IPS-11a (cell line): ENCODE measurements at regions not wholly inside any gene's neighbourhood (a gene's known extent, or its start where the extent isn't known, plus 50 kb on each side); places are given as distances from the start of the nearest gene placed in this dataset.

ENCODE experiments used
- H3K4me3 ChIP-seq: one replicate; pipeline ENCODE4 v1.5.1; 2013; ENCODE audit warnings: low read depth, low read length, control low read depth

DNA sequence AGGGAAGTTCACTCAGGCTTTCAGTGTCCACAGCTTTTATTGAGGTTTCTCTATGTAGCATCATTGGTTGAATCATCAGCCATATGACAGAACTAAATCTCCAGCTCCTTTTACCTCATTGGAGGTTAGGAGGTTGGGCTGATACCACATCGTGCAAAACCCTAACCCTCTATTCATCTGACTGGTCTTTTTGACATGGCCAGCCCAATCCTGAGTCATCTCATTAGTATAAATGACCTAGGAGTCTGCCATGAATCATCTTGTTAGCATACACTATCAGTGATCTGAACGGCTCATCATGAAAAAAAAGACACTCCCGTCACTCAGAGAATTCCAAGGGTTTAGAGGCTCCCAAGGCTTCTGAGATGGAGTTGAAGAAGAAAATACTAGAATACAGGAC lies 669.8 kb upstream of the POT1 start:
- H3K4me3 ChIP-seq, result no peak overlapping the region

DNA sequence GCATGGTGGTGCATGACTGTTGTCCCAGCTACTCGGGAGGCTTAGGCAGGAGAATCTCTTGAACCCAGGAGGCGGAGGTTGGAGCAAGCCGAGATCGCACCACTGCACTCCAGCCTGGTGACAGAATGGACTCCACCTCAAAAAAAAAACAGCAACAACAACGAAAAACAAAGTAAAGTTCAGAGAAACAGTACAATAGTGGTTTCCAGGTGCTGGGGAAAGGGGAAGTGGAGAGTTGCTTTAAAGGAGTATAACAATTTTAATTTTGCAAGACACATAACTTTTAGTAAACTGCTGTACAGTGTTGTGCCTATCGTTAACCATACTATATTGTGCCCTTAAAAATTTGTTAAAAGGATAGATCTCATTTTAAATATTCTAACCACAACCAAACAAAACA lies 662.7 kb upstream of the POT1 start:
- H3K4me3 ChIP-seq, result no peak overlapping the region

DNA sequence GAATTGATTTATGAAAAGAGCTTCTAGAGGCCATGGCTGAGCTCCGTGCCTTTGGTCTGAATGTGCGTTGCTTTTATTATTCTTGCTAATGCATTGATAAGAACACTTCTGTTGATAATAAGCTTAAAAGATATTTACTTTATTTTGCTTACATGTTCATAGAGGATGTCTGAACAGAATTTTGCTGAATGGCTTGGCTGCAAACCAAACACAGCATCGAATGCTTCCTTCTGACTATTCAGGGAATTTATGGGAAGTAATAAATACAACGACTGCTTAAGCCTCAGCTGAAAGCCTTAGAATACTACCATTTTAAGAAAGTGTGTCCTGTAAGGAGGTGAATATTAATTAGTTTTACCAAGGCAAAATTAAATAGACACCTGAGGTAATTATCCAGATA lies 643.5 kb upstream of the POT1 start:
- H3K4me3 ChIP-seq, result no peak overlapping the region

GRCh38 chr7:125572414-125572813 lies 642.8 kb upstream of the POT1 start:
- H3K4me3 ChIP-seq, result no peak overlapping the region

GRCh38 chr7:125568799-125569198 lies 639.2 kb upstream of the POT1 start:
- H3K4me3 ChIP-seq, result no peak overlapping the region

DNA sequence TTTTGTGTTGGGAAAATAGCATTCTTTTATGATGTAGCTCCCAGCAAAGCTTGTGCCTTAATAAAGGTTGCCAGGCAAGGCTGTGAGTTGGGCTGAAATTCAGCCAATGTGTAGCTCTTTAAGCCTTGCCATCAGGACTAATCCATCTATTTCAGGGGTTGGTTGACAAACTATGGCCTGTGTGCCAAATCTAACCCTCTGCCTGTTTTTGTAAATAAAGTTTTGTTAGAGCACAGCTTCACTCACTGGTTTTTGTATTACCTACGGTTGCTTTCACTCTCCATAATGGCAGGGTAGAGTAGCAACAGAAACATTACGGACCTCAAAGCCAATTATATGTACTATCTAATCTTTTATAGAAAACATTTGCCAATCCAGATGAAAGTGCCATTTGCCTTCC lies 638.1 kb upstream of the POT1 start:
- H3K4me3 ChIP-seq, result no peak overlapping the region

GRCh38 chr7:125563964-125564529 lies 634.4 kb upstream of the POT1 start:
- H3K4me3 ChIP-seq, result no peak overlapping the region

GRCh38 chr7:125563557-125563956 lies 633.9 kb upstream of the POT1 start:
- H3K4me3 ChIP-seq, result no peak overlapping the region

DNA sequence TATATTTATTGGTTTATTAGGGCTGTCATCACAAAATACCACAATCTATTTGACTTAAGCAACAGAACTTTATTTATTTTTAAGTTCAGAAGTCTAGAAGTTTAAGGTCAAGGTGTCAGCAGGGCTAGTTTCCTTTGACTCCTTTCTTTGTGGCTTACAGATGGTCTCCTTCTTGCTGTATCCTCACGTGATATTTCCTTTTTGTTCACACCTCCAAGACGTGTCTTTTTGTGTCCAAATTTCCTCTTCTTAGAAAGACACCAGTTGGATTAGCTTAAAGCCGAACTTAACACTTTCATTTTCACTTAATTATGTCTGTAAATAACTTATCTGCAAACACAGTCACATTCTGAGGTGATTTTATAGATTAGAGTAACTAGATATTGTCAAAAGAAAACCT lies 631.4 kb upstream of the POT1 start:
- no peak overlapping the region for H3K4me3 ChIP-seq

DNA sequence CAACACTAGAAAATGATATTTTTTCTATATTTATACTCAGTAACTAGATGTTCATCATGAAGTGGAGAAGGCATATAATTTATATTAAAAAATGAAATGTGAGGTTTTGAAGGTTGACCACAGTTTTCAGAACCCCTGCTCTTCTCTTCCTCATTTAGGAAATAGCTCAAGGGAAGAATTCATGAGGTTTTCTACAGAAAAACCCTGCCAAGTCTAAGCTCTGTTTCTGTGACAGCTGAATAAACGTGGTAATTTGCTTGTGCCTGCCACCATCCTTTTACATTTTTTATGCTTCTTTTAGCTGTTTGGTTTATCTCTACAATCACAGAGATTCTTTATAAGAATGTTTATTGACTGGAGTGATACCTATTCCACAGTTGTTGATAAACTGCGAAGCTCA lies 630.3 kb upstream of the POT1 start:
- no peak overlapping the region for H3K4me3 ChIP-seq

DNA sequence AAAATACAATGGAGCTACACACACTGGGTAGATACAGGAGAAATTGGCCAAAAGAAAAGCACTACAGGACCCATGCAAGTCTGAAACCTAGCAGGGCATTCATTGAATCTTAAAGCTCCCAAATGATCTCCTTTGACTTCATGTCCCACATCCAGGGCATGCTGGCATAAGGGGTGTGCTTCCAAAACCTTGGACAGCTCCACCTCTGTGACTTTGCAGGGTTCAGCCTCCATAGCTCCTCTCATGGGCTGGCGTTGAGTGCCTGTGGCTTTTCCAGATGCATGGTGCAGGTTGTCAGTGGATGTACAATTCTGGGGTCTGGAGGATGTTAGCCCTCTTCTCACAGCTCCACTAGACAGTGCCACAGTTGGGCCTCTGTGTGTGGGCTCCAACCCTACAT lies 626.3 kb upstream of the POT1 start:
- no peak overlapping the region for H3K4me3 ChIP-seq

DNA sequence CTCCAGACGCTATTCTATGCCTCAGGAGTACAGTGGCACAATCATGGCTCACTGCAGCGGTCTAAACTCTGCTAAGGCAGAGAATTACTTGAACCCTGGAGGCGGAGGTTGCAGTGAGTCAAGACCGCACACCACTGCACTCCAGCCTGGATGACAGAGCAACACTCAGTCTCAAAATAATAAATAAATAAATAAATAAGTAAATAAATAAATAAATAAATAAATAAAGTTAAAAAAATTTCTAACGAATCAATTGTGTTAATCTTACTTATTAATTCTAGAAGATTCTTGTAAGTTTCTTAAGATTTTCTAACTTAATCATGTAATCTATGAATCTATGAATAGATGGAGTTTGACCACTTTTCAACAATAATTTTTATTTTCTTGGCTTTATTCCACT lies 621.4 kb upstream of the POT1 start:
- H3K4me3 ChIP-seq, result no peak overlapping the region

DNA sequence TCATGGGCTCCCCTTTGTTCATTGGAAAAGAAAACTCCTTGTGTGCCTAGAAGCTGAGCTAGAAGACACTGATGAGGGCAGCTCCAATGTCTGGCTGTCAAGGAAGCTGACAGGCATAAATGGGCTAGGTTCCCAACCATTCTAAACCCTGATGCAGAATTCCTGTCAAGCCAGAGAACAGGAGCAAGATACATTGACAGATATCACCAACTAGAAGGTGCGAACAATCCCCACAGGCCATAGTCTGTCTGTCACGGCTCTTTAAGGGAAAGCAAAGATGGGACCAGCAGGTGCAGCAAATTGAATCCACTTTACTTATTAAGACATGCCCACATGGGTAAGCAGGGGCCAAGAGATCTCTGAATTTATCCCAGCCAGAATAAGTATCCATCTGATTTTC lies 617.9 kb upstream of the POT1 start:
- H3K4me3 ChIP-seq, result no peak overlapping the region

DNA sequence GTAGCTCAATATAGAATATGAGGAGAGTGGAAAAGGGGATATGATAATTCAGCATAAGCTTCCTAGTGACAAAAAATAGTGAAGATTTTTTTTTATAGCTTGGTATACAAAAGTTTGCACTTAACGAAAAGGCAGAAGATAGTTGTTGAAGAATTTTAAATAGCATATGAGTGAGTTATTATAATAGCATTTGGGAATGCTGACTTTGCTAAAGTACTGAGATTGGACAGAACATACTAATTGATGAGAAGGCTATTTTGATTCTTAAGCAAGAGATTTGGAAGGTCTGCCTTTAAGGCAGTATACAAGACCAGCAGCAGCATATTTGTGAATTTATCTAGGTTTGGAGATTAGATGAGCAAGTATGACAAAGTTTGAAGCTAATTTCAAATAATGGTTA lies 600.9 kb upstream of the POT1 start:
- H3K4me3 ChIP-seq, result no peak overlapping the region

DNA sequence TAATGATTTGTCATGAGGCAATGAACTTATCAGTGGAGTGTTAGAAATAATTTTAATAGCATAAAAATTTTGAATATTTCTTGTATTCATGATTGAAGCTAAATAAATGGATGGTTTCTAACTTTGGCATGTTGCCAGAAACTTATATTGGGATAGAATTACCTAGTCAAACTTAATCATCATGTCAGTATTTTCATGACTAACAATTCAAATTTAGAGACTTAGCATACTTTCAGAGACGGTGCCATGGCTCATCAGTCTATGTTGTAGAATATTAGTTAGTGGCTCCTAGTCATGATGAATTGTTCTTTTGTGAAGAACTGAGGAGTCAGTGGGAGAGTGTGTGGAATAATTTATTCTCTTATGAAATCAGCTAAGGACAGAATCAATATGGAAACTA lies 599.6 kb upstream of the POT1 start:
- no peak overlapping the region for H3K4me3 ChIP-seq

DNA sequence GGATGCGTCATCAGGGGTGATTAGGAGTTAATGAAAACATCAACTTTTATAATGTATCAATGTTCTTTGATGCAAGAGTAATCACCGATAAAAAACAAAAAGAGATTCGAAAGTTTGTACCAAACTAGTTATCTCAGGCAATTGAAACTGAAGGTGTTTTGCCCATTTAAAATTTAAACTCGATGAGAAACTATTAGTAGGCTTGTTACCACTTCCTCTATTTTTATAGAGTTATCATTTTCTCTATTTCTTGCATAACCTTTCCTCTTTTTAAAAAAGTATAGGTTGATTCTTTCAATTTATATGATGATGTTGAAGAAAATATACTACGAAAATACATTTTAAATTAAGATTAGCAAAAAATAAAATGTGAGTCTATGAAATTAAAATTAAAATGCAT lies 597.3 kb upstream of the POT1 start:
- H3K4me3 ChIP-seq, result no peak overlapping the region

DNA sequence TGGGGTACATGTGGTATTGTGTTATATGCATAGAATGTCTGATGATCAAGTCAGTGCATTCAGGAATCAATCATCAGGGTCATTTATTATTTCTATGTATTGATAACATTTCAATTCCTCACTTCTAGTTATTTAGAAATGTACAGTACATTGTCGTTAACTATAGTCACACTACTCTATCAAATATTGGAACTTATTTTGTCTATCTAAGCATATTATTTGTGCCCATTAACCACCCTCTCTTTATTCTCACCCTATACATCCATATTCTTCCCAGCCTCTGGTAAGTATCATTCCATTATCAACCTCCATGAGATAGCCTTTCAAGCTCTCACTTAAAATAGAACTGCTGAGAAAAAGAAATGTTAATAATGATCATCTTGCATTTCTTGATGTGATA lies 596.5 kb upstream of the POT1 start:
- no peak overlapping the region for H3K4me3 ChIP-seq

- no peak overlapping the region for H3K4me3 ChIP-seq
Measured at GRCh38 chr7:125516194-125516593, 586.6 kb upstream of the POT1 start.

DNA sequence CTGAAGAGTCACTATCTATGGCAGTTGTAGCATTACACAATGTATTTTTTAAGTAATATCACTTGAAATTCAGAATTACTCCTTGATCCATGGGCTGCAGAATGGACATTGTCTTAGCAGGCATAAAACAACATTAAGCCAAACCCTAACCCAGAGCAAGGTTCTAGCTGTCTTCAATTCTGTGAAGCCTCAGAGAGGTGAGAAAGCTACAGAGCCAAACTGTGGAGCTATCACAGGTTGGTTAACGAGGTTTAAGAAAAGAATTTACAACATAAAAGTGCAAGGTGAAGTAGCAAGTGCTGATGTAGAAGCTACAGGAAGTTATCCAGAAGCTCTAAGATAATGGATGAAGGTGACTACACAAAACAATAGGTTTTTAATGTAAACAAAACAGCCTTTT lies 582.7 kb upstream of the POT1 start:
- no peak overlapping the region for H3K4me3 ChIP-seq

DNA sequence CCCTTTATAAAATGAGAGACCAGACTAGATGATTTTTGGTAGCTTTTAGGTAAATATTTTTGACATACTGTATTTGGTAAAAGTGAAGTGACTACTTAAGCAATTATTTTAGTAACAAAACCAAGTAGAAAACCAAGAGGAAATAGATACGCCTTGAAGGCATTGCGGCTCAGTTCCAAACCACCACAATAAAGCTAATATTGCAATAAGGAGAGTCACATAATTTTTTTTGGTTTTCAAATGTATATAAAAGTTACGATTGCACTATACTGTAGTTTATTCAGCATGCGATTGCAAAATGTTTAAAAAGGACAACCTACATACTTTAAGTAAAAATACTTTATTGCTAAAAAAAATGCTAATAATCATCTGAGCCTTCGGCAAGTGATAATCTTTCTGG lies 581.7 kb upstream of the POT1 start:
- H3K4me3 ChIP-seq, result no peak overlapping the region

- H3K4me3 ChIP-seq, result no peak overlapping the region
Measured at GRCh38 chr7:125506331-125506730, 576.7 kb upstream of the POT1 start.

GRCh38 chr7:125504848-125505247 lies 575.2 kb upstream of the POT1 start:
- no peak overlapping the region for H3K4me3 ChIP-seq

DNA sequence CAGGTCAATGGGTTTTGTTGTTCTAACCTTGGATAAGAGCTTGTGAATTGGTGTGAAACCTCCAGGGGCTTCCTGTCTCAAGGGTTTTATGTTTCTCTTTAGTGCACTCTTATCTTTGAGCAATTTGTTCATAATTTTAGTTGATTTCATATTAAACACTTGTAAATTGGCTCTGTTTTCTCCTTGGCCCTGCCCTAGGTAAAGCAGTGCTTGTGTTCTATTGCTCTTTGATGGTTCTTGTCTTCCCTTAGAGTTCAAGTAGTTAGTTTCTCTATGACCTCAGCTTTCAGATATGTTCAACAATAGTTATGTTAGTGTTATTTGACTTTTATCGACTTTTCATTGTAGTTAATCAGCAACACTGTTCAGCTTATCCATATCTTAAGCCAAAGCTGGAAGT lies 566.4 kb upstream of the POT1 start:
- H3K4me3 ChIP-seq, result no peak overlapping the region

- no peak overlapping the region for H3K4me3 ChIP-seq
Measured at GRCh38 chr7:125492521-125492920, 562.9 kb upstream of the POT1 start.
